ENCODE measurements at regions not wholly inside any gene's neighbourhood (a gene's known extent, or its start where the extent isn't known, plus 50 kb on each side); places are given as distances from the start of the nearest gene placed in this dataset.

DNA sequence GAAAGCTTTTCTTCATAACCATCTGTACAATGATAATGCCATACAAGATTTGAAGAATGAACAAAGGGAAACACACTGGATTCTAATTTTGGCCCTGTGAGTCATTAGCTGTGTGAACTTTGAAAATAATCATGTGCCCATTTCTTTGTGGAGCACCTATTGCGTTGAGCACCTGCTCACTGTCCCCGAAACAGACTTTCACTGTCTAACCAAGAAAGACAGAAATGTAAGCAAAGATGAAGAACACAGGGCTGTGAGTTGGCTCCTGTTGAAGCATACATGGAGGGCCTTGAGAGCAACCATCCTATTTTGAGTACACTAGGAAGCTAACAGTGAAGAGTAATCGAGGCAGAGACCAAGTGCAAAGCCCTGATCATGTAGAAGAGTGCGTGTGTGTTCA, 118.4 kb upstream of the SLC25A13 start:
- TF ChIP-seq, protein P1, sequence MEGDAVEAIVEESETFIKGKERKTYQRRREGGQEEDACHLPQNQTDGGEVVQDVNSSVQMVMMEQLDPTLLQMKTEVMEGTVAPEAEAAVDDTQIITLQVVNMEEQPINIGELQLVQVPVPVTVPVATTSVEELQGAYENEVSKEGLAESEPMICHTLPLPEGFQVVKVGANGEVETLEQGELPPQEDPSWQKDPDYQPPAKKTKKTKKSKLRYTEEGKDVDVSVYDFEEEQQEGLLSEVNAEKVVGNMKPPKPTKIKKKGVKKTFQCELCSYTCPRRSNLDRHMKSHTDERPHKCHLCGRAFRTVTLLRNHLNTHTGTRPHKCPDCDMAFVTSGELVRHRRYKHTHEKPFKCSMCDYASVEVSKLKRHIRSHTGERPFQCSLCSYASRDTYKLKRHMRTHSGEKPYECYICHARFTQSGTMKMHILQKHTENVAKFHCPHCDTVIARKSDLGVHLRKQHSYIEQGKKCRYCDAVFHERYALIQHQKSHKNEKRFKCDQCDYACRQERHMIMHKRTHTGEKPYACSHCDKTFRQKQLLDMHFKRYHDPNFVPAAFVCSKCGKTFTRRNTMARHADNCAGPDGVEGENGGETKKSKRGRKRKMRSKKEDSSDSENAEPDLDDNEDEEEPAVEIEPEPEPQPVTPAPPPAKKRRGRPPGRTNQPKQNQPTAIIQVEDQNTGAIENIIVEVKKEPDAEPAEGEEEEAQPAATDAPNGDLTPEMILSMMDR (IDR thresholded peaks at IDR 0.05; ENCODE audit: low read length), result no peak
- no peak for TF ChIP-seq EZH2 (IDR thresholded peaks at IDR 0.05; ENCODE audit: borderline replicate concordance, low read length)

Data from OCI-LY1 (cell line).